AG09309 (cell line): ENCODE measurements at regions not wholly inside any gene's neighbourhood (a gene's known extent, or its start where the extent isn't known, plus 50 kb on each side); places are given as distances from the start of the nearest gene placed in this dataset.

ENCODE experiments used
- DNase-seq: peaks from one replicate; pipeline ENCODE4 v3.0.0-alpha.2; 2010; ENCODE audit warnings: low read depth
- H3K4me3 ChIP-seq: 2 replicates; pipeline ENCODE4 v1.5.1; 2011; ENCODE audit warnings: mild to moderate bottlenecking, low read depth, low read length, moderate library complexity; ENCODE audit not compliant: control insufficient read depth
- CTCF ChIP-seq: IDR thresholded peaks from 2 replicates; pipeline ENCODE4 v1.5.1; 2011; ENCODE audit warnings: mild to moderate bottlenecking, low read depth, low read length, inconsistent platforms; ENCODE audit not compliant: insufficient read depth, control insufficient read depth; ENCODE audit errors: missing control alignments

- TF ChIP-seq CTCF = no peak
- no peak for DNase-seq
- no peak overlapping the region for H3K4me3 ChIP-seq
These were observed 63.5 kb upstream of the GLS start for GRCh38 chr2:190817082-190817481.

- DNase-seq = peak; percentile 93
- no peak for TF ChIP-seq CTCF
- H3K4me3 ChIP-seq = no peak overlapping the region
These were observed 60.8 kb upstream of the GLS start for GRCh38 chr2:190819840-190820301.

- DNase-seq = no peak
- TF ChIP-seq CTCF = no peak
- H3K4me3 ChIP-seq = no peak overlapping the region
These were observed 60.2 kb upstream of the GLS start for GRCh38 chr2:190820416-190820815.

- H3K4me3 ChIP-seq = no peak overlapping the region
- DNase-seq = no peak
- TF ChIP-seq CTCF = no peak
These were observed 58.6 kb upstream of the GLS start for GRCh38 chr2:190822043-190822442.

- DNase-seq = no peak
- no peak overlapping the region for H3K4me3 ChIP-seq
- no peak for TF ChIP-seq CTCF
These were observed 52.9 kb upstream of the GLS start for GRCh38 chr2:190827720-190828119.

- DNase-seq = no peak
- no peak overlapping the region for H3K4me3 ChIP-seq
- no peak for TF ChIP-seq CTCF
These were observed 51.0 kb upstream of the GLS start for GRCh38 chr2:190829642-190830041.
